H1 (cell line): ENCODE measurements at regions not wholly inside any gene's neighbourhood (a gene's known extent, or its start where the extent isn't known, plus 50 kb on each side); places are given as distances from the start of the nearest gene placed in this dataset.

Experiments
- CTCF ChIA-PET: fragments of 300-600 bp; sonication (Branson Sonifier 250); formaldehyde crosslinking; loops from one replicate; lab custom pipeline; 2021; ENCODE audit not compliant: partially characterized antibody; lab: Charles Lee
- POLR2A ChIA-PET: fragments of 300-600 bp; sonication (Branson Sonifier 250); formaldehyde crosslinking; loops from one replicate; lab custom pipeline; 2021; ENCODE audit warnings: inconsistent platforms; ENCODE audit not compliant: partially characterized antibody; lab: Charles Lee
- DNase-seq, 2 experiments: peaks; one replicate each; pipeline versions ENCODE4 v3.0.0 to v3.0.0-alpha.2; 2010 to 2022; ENCODE audit warnings: low spot score in 2 of 2, low read depth in 1 of 2, mixed read lengths in 1 of 2
- FAIRE-seq: peaks from 2 replicates; lab custom pipeline; 2011; peaks lifted over from hg19 to GRCh38; lab: Jason Lieb, UNC
- H2AFZ ChIP-seq: 2 replicates; pipeline ENCODE4 v1.8.1; 2012; ENCODE audit warnings: low read length, inconsistent platforms
- H2AK5ac ChIP-seq: 2 replicates; pipeline ENCODE4 v1.6.1; 2013; ENCODE audit warnings: low read depth, low read length
- H2BK120ac ChIP-seq: replicated peaks from 2 replicates; pipeline ENCODE3; 2013; ENCODE audit warnings: low read depth, low read length, inconsistent platforms
- H2BK12ac ChIP-seq: 2 replicates; pipeline ENCODE4 v1.6.1; 2013; ENCODE audit warnings: low read depth, low read length
- H2BK15ac ChIP-seq: 2 replicates; pipeline ENCODE4 v1.6.1; 2013; ENCODE audit warnings: low read length
- H2BK20ac ChIP-seq: 2 replicates; pipeline ENCODE4 v1.6.1; 2013; ENCODE audit warnings: low read length
- H2BK5ac ChIP-seq: 2 replicates; pipeline ENCODE4 v1.6.1; 2013; ENCODE audit warnings: low read depth, low read length
- H3K14ac ChIP-seq: 2 replicates; pipeline ENCODE4 v1.6.1; 2013; ENCODE audit warnings: inconsistent platforms; ENCODE audit not compliant: insufficient read length
- H3K18ac ChIP-seq: 2 replicates; pipeline ENCODE4 v1.6.1; 2013; ENCODE audit warnings: low read length; ENCODE audit errors: extremely low read depth
- H3K23ac ChIP-seq: 2 replicates; pipeline ENCODE4 v1.6.1; 2013; ENCODE audit warnings: inconsistent platforms; ENCODE audit not compliant: insufficient read length
- H3K23me2 ChIP-seq: 2 replicates; pipeline ENCODE4 v1.6.1; 2013; ENCODE audit warnings: low read depth, low read length
- H3K27ac ChIP-seq: 2 replicates; pipeline ENCODE4 v1.6.1; 2011; ENCODE audit warnings: low read depth, low read length, inconsistent platforms
- H3K27me3 ChIP-seq, 4 experiments: replicated peaks in 1 of 4; 1 replicate in 1 of 4; 2 replicates in 3 of 4; pipeline versions ENCODE4 v1.6.1 to v1.8.1; 2011 to 2013; ENCODE audit warnings: low read length in 3 of 4, mild to moderate bottlenecking in 3 of 4, inconsistent platforms in 2 of 4, mixed read lengths in 2 of 4, moderate library complexity in 1 of 4; ENCODE audit not compliant: control insufficient read depth in 3 of 4, insufficient read depth in 3 of 4; ENCODE audit errors: extremely low read depth in 1 of 4
- H3K36me3 ChIP-seq, 4 experiments: 2 replicates each; pipeline versions ENCODE4 v1.6.1 to v1.8.1; 2011 to 2013; ENCODE audit warnings: mild to moderate bottlenecking in 4 of 4, low read length in 3 of 4, moderate library complexity in 2 of 4, control low read depth in 1 of 4, inconsistent platforms in 1 of 4; ENCODE audit not compliant: insufficient read depth in 4 of 4, control insufficient read depth in 2 of 4
- H3K4ac ChIP-seq: replicated peaks from 2 replicates; pipeline ENCODE3; 2013; ENCODE audit warnings: low read length, low read depth, mixed read lengths, inconsistent platforms; ENCODE audit not compliant: insufficient read length
- H3K4me1 ChIP-seq, 4 experiments: replicated peaks in 1 of 4; 1 replicate in 1 of 4; 2 replicates in 3 of 4; pipeline versions ENCODE4 v1.6.1 to v1.8.1; 2011 to 2013; ENCODE audit warnings: low read length in 3 of 4, inconsistent platforms in 2 of 4, mixed read lengths in 1 of 4; ENCODE audit not compliant: insufficient read depth in 4 of 4, control insufficient read depth in 3 of 4
- H3K4me2 ChIP-seq, 2 experiments: 2 replicates each; pipeline versions ENCODE4 v1.6.1 to v1.8.1; 2011 to 2013; ENCODE audit warnings: low read depth in 2 of 2, low read length in 2 of 2, control low read depth in 1 of 2, inconsistent platforms in 1 of 2, mild to moderate bottlenecking in 1 of 2; ENCODE audit not compliant: insufficient read depth in 1 of 2
- H3K4me3 ChIP-seq, 4 experiments: fragments of 200-600, 300-600 bp in 1 of 4; sonication (generic), shearing (Covaris generic), sonication (Bioruptor Twin) in 1 of 4; 2 replicates each; pipeline versions ENCODE4 v1.5.1 to v1.8.1; 2011 to 2016; ENCODE audit warnings: low read length in 4 of 4, low read depth in 3 of 4, control low read depth in 2 of 4, inconsistent platforms in 2 of 4, mild to moderate bottlenecking in 2 of 4, mixed read lengths in 1 of 4, moderate library complexity in 1 of 4; ENCODE audit not compliant: insufficient read depth in 2 of 4; ENCODE audit errors: extremely low read depth in 1 of 4
- H3K56ac ChIP-seq: replicated peaks from 2 replicates; pipeline ENCODE3; 2013; ENCODE audit warnings: low read depth, mild to moderate bottlenecking, mixed read lengths, low read length, inconsistent platforms; ENCODE audit not compliant: insufficient read length
- H3K79me1 ChIP-seq: 2 replicates; pipeline ENCODE4 v1.6.1; 2013; ENCODE audit warnings: low read depth, low read length, control low read depth
- H3K79me2 ChIP-seq, 2 experiments: 2 replicates each; pipeline versions ENCODE4 v1.6.1 to v1.8.1; 2012 to 2013; ENCODE audit warnings: low read length in 2 of 2, mild to moderate bottlenecking in 2 of 2, inconsistent platforms in 1 of 2; ENCODE audit not compliant: insufficient read depth in 2 of 2, control insufficient read depth in 1 of 2
- H3K9ac ChIP-seq, 4 experiments: replicated peaks in 1 of 4; 1 replicate in 1 of 4; 2 replicates in 3 of 4; pipeline versions ENCODE4 v1.6.1 to v1.8.1; 2011 to 2013; ENCODE audit warnings: low read depth in 3 of 4, low read length in 3 of 4, control low read depth in 2 of 4, mild to moderate bottlenecking in 2 of 4, moderate library complexity in 2 of 4, inconsistent platforms in 1 of 4; ENCODE audit errors: extremely low read depth in 1 of 4
- H3K9me3 ChIP-seq, 2 experiments: 2 replicates each; pipeline versions ENCODE4 v1.6.1 to v1.8.1; 2012 to 2013; ENCODE audit warnings: mild to moderate bottlenecking in 2 of 2, moderate library complexity in 2 of 2, control low read depth in 1 of 2, inconsistent platforms in 1 of 2, low read depth in 1 of 2, low read length in 1 of 2, mixed read lengths in 1 of 2; ENCODE audit not compliant: insufficient read depth in 2 of 2
- H4K20me1 ChIP-seq, 2 experiments: replicated peaks in 1 of 2; 2 replicates each; pipeline versions ENCODE3 to v1.8.1; 2011 to 2013; ENCODE audit warnings: inconsistent platforms in 2 of 2, low read length in 2 of 2, mild to moderate bottlenecking in 1 of 2; ENCODE audit not compliant: insufficient read depth in 2 of 2, control insufficient read depth in 1 of 2
- H4K5ac ChIP-seq: 2 replicates; pipeline ENCODE4 v1.6.1; 2013; ENCODE audit warnings: low read length, low read depth, mixed read lengths, inconsistent platforms; ENCODE audit not compliant: insufficient read length
- H4K8ac ChIP-seq: 2 replicates; pipeline ENCODE4 v1.8.0; 2013; ENCODE audit warnings: mild to moderate bottlenecking, moderate library complexity, low read length, inconsistent platforms; ENCODE audit not compliant: insufficient read depth; ENCODE audit errors: extremely low read depth
- H4K91ac ChIP-seq: replicated peaks from 2 replicates; pipeline ENCODE3; 2013; ENCODE audit warnings: low read length, mixed read lengths, inconsistent platforms; ENCODE audit not compliant: insufficient read length
- CEBPB ChIP-seq: IDR thresholded peaks from 2 replicates; pipeline ENCODE4 v1.6.1; 2012; ENCODE audit warnings: low read depth, low read length
- CTBP2 ChIP-seq: IDR thresholded peaks from 2 replicates; pipeline ENCODE4 v1.7.0; 2011; ENCODE audit warnings: borderline replicate concordance, mild to moderate bottlenecking, moderate library complexity, mixed read lengths, low read length; ENCODE audit not compliant: insufficient read depth, insufficient read length
- EP300 ChIP-seq, 2 experiments: IDR thresholded peaks; 1 replicate in 1 of 2; 2 replicates in 1 of 2; pipeline ENCODE4 v1.6.1; 2011 to 2012; ENCODE audit warnings: low read depth in 2 of 2, low read length in 2 of 2, mild to moderate bottlenecking in 2 of 2, borderline replicate concordance in 1 of 2, inconsistent platforms in 1 of 2, moderate library complexity in 1 of 2
- MAX ChIP-seq: IDR thresholded peaks from 2 replicates; pipeline ENCODE4 v1.6.1; 2012; ENCODE audit warnings: inconsistent platforms
- TBP ChIP-seq: IDR thresholded peaks from 2 replicates; pipeline ENCODE4 v1.6.1; 2011; ENCODE audit warnings: low read depth, low read length, improper control_type of control experiment
- YY1 ChIP-seq: IDR thresholded peaks from 2 replicates; pipeline ENCODE4 v1.6.1; 2011; ENCODE audit warnings: low read depth, mild to moderate bottlenecking, low read length
- WGBS, 2 experiments: shearing (Covaris generic) in 1 of 2; methylation state at CpG; one replicate each; pipeline versions ENCODE4 v1.1.6 to v1.1.7; 2013 to 2015; ENCODE audit warnings: low lambda C conversion rate in 2 of 2, mixed read lengths in 2 of 2, inconsistent platforms in 1 of 2, low coverage in 1 of 2, missing lambda C conversion rate in 1 of 2; ENCODE audit not compliant: insufficient replicate concordance in 2 of 2, insufficient coverage in 1 of 2, insufficient read length in 1 of 2; ENCODE audit errors: extremely low coverage in 1 of 2, missing lambda C conversion rate in 1 of 2; 5-methylcytosine and 5-hydroxymethylcytosine counted together

GRCh38 chr1:104098837-104099236 lies 349.1 kb downstream of the AMY1C start:
- H3K4me2 ChIP-seq, result no peak overlapping the region
- H2AFZ ChIP-seq, result no peak overlapping the region
- no peaks in the 10 kb centered on the region for H3K27me3 ChIP-seq
- no peak overlapping the region for H4K8ac ChIP-seq
- no peak for DNase-seq
- no peak overlapping the region for H4K91ac ChIP-seq
- FAIRE-seq, result no peak
- 81% methylated on average over 2 of the region's 3 CpGs; no CpG with 5 or more reads in 1 of the 2 experiments for WGBS, 2 experiments
- no peak overlapping the region for H2AK5ac ChIP-seq
- H3K4ac ChIP-seq, result no peak overlapping the region
- H2BK12ac ChIP-seq, result no peak overlapping the region
- no peak overlapping the region for H3K23ac ChIP-seq
- H3K23me2 ChIP-seq, result no peaks in the 10 kb centered on the region
- H2BK120ac ChIP-seq, result no peak overlapping the region
- H3K56ac ChIP-seq, result no peak overlapping the region
- H3K79me2 ChIP-seq, result no peaks in the 10 kb centered on the region
- no peak overlapping the region for H3K4me3 ChIP-seq
- H3K36me3 ChIP-seq, result no peaks in the 10 kb centered on the region
- ChIA-PET POLR2A (no interaction called here), CTCF (no interaction called here)
- no peaks in the 10 kb centered on the region for H3K79me1 ChIP-seq
- H4K5ac ChIP-seq, result no peak overlapping the region
- no peak overlapping the region for H2BK15ac ChIP-seq
- H3K14ac ChIP-seq, result no peak overlapping the region
- no peaks in the 10 kb centered on the region for H4K20me1 ChIP-seq
- no peak overlapping the region for H2BK20ac ChIP-seq
- H2BK5ac ChIP-seq, result no peak overlapping the region
- no peaks in the 10 kb centered on the region for H3K9me3 ChIP-seq
- H3K9ac ChIP-seq, result no peak overlapping the region
- no peak overlapping the region for H3K18ac ChIP-seq
- H3K4me1 ChIP-seq, result no peaks in the 10 kb centered on the region
- no peak for TF ChIP-seq EP300 (IDR thresholded peaks at IDR 0.05; ENCODE audit: borderline replicate concordance in 1 of 2, low read depth in 2 of 2, low read length in 2 of 2)
- no peak for TF ChIP-seq CTBP2
- no peak for TF ChIP-seq CEBPB
- TF ChIP-seq MAX, result no peak
- TF ChIP-seq YY1, result no peak
- no peak for TF ChIP-seq TBP
- no peak overlapping the region for H3K27ac ChIP-seq
